Medulla oblongata (tissue), 1 donor: ENCODE measurements at regions not wholly inside any gene's neighbourhood (a gene's known extent, or its start where the extent isn't known, plus 50 kb on each side); places are given as distances from the start of the nearest gene placed in this dataset.
"Not testable (repeated sequence)": the region's sequence is repeated elsewhere in the genome, so short reads cannot be mapped to it uniquely, and the experiment has no call there.

Experiments used
- DNase-seq: peaks from one replicate; pipeline ENCODE4 v3.0.0-alpha.2; 2015; ENCODE audit errors: extremely low spot score

- no peak for DNase-seq
Observed at GRCh38 chr6:69623357-69623756, 173.5 kb downstream of the LMBRD1 start.

- DNase-seq: no peak
Observed at GRCh38 chr6:69622924-69623323, 173.9 kb downstream of the LMBRD1 start.

- DNase-seq: no peak
Observed at GRCh38 chr6:69622230-69622629, 174.6 kb downstream of the LMBRD1 start.

- no peak for DNase-seq
Observed at GRCh38 chr6:69617163-69617562, 179.6 kb downstream of the LMBRD1 start.

- DNase-seq: no peak
Observed at GRCh38 chr6:69609836-69610472, 186.9 kb downstream of the LMBRD1 start.

- no peak for DNase-seq
Observed at GRCh38 chr6:69601132-69601531, 195.7 kb downstream of the LMBRD1 start.

- no peak for DNase-seq
Observed at GRCh38 chr6:69594405-69594804, 202.4 kb downstream of the LMBRD1 start.

- DNase-seq: no peak
Observed at GRCh38 chr6:69593706-69594105, 203.1 kb downstream of the LMBRD1 start.

GRCh38 chr6:69589626-69590025 is 207.2 kb downstream of the LMBRD1 start:
- no peak for DNase-seq

GRCh38 chr6:69584913-69585729 is 211.7 kb downstream of the LMBRD1 start:
- no peak for DNase-seq

- no peak for DNase-seq
Observed at GRCh38 chr6:69584536-69584912, 212.3 kb downstream of the LMBRD1 start.

- no peak for DNase-seq
Observed at GRCh38 chr6:69581581-69581980, 215.2 kb downstream of the LMBRD1 start.

- no peak for DNase-seq
Observed at GRCh38 chr6:69580706-69581105, 216.1 kb downstream of the LMBRD1 start.

- DNase-seq: no peak
Observed at GRCh38 chr6:69578361-69578890, 218.4 kb downstream of the LMBRD1 start.

GRCh38 chr6:69571234-69571633 is 225.6 kb downstream of the LMBRD1 start:
- DNase-seq: no peak

GRCh38 chr6:69570106-69570505 is 226.7 kb downstream of the LMBRD1 start:
- no peak for DNase-seq

GRCh38 chr6:69560597-69560996 is 236.2 kb downstream of the LMBRD1 start:
- DNase-seq: not testable (repeated sequence)

GRCh38 chr6:69555088-69555638 is 241.6 kb downstream of the LMBRD1 start:
- no peak for DNase-seq

GRCh38 chr6:69542494-69542893 is 254.3 kb downstream of the LMBRD1 start:
- no peak for DNase-seq

- DNase-seq: no peak
Observed at GRCh38 chr6:69527921-69528476, 268.8 kb downstream of the LMBRD1 start.

GRCh38 chr6:69515480-69515879 is 281.3 kb downstream of the LMBRD1 start:
- DNase-seq: not testable (repeated sequence)

GRCh38 chr6:69494595-69494994 is 302.2 kb downstream of the LMBRD1 start:
- DNase-seq: no peak
